ENCODE measurements at regions not wholly inside any gene's neighbourhood (a gene's known extent, or its start where the extent isn't known, plus 50 kb on each side); places are given as distances from the start of the nearest gene placed in this dataset.
"Not testable (repeated sequence)": the region's sequence is repeated elsewhere in the genome, so short reads cannot be mapped to it uniquely, and the experiment has no call there.

GRCh38 chr18:73355121-73355520 lies 487.3 kb upstream of the NETO1 start:
- ATAC-seq: no peak
- Histone ChIP-seq H3K4me3 (no peak overlapping the region), H3K4me1 (ENCODE audit: low read depth) (no peaks in the 10 kb centered on the region), H3K36me3 (ENCODE audit: low read depth) (no peaks in the 10 kb centered on the region), H3K9me3 (no peaks in the 10 kb centered on the region)
- no peak for DNase-seq
- TF ChIP-seq CTCF (IDR thresholded peaks at IDR 0.05): no peak
- intact Hi-C loops (cut with DNase I, micrococcal nuclease): no loop called here

- no peaks in the 10 kb centered on the region for H3K36me3 ChIP-seq (ENCODE audit: low read depth)
- H3K9me3 ChIP-seq: no peaks in the 10 kb centered on the region
- no peak for DNase-seq
- no peak overlapping the region for H3K4me3 ChIP-seq
- ATAC-seq: no peak
- intact Hi-C loops (cut with DNase I, micrococcal nuclease): no loop called here
- H3K4me1 ChIP-seq (ENCODE audit: low read depth): no peaks in the 10 kb centered on the region
- TF ChIP-seq CTCF (IDR thresholded peaks at IDR 0.05): no peak
Measured at GRCh38 chr18:73352546-73352945, 484.8 kb upstream of the NETO1 start.

- no peaks in the 10 kb centered on the region for H3K9me3 ChIP-seq
- H3K36me3 ChIP-seq (ENCODE audit: low read depth): no peaks in the 10 kb centered on the region
- ATAC-seq: no peak
- no peak overlapping the region for H3K4me3 ChIP-seq
- intact Hi-C loops (cut with DNase I, micrococcal nuclease): no loop called here
- TF ChIP-seq CTCF (IDR thresholded peaks at IDR 0.05): no peak
- DNase-seq: no peak
- no peaks in the 10 kb centered on the region for H3K4me1 ChIP-seq (ENCODE audit: low read depth)
Measured at GRCh38 chr18:73340135-73340977, 472.6 kb upstream of the NETO1 start.

GRCh38 chr18:73331212-73331772 lies 463.5 kb upstream of the NETO1 start:
- no peak for ATAC-seq
- no peaks in the 10 kb centered on the region for H3K9me3 ChIP-seq
- no peak for DNase-seq
- no peak for TF ChIP-seq CTCF (IDR thresholded peaks at IDR 0.05)
- H3K4me1 ChIP-seq (ENCODE audit: low read depth): no peaks in the 10 kb centered on the region
- intact Hi-C loops (cut with DNase I, micrococcal nuclease): no loop called here
- no peak overlapping the region for H3K4me3 ChIP-seq
- H3K36me3 ChIP-seq (ENCODE audit: low read depth): no peaks in the 10 kb centered on the region

GRCh38 chr18:73330106-73330505 lies 462.3 kb upstream of the NETO1 start:
- ATAC-seq; H3K36me3 ChIP-seq (ENCODE audit: low read depth); DNase-seq; intact Hi-C loops (cut with DNase I, micrococcal nuclease); H3K9me3 ChIP-seq; H3K4me3 ChIP-seq; H3K4me1 ChIP-seq (ENCODE audit: low read depth): not testable (repeated sequence)

- H3K9me3 ChIP-seq; ATAC-seq; H3K4me1 ChIP-seq (ENCODE audit: low read depth); intact Hi-C loops (cut with DNase I, micrococcal nuclease); DNase-seq; H3K36me3 ChIP-seq (ENCODE audit: low read depth); H3K4me3 ChIP-seq: not testable (repeated sequence)
Measured at GRCh38 chr18:73324187-73324831, 456.5 kb upstream of the NETO1 start.
